CD8-positive, alpha-beta memory T cell (primary cell): ENCODE measurements at regions not wholly inside any gene's neighbourhood (a gene's known extent, or its start where the extent isn't known, plus 50 kb on each side); places are given as distances from the start of the nearest gene placed in this dataset.

Experiments
- CTCF ChIA-PET: fragments of 350-600 bp; sonication (Branson Sonifier 250); formaldehyde crosslinking; loops from one replicate; lab custom pipeline; 2021; ENCODE audit warnings: antibody characterized with exemption; lab: Charles Lee
- POLR2A ChIA-PET: fragments of 350-600 bp; sonication (Branson Sonifier 250); formaldehyde crosslinking; loops from one replicate; lab custom pipeline; 2021; ENCODE audit warnings: antibody characterized with exemption; lab: Charles Lee
- DNase-seq, 5 donors: peaks; one replicate each; pipeline versions ENCODE4 v3.0.0 to v3.0.0-alpha.2; 2020 to 2022; ENCODE audit warnings: mixed read lengths in 1 of 5
- H3K27ac ChIP-seq: one replicate; pipeline ENCODE4 v1.7.0; 2013; ENCODE audit warnings: low read depth, mild to moderate bottlenecking, low read length, moderate library complexity
- H3K27me3 ChIP-seq: 2 replicates; pipeline ENCODE4 v1.7.0; 2013; ENCODE audit warnings: low read length, mild to moderate bottlenecking; ENCODE audit not compliant: insufficient read depth, poor library complexity, severe bottlenecking
- H3K36me3 ChIP-seq: 2 replicates; pipeline ENCODE4 v1.7.0; 2013; ENCODE audit warnings: mild to moderate bottlenecking, low read length, moderate library complexity; ENCODE audit not compliant: insufficient read depth
- H3K4me1 ChIP-seq: 2 replicates; pipeline ENCODE4 v1.7.0; 2013; ENCODE audit warnings: mild to moderate bottlenecking, low read length, moderate library complexity; ENCODE audit not compliant: insufficient read depth
- H3K4me3 ChIP-seq: 2 replicates; pipeline ENCODE4 v1.7.0; 2013; ENCODE audit warnings: mild to moderate bottlenecking, low read length
- H3K9me3 ChIP-seq: 2 replicates; pipeline ENCODE4 v1.7.0; 2013; ENCODE audit warnings: mild to moderate bottlenecking, low read length
- H3K27ac Mint-ChIP-seq, 8 donors: one replicate each; pipeline ENCODE4 v1.8.0; 2020 to 2021; ENCODE audit warnings: mixed read lengths in 8 of 8, mild to moderate bottlenecking in 6 of 8, inconsistent platforms in 3 of 8, moderate library complexity in 3 of 8
- H3K27me3 Mint-ChIP-seq, 2 donors: one replicate each; pipeline ENCODE4 v1.8.0; 2020 to 2021; ENCODE audit warnings: mixed read lengths in 2 of 2, mild to moderate bottlenecking in 1 of 2, moderate library complexity in 1 of 2
- H3K36me3 Mint-ChIP-seq, 3 donors: one replicate each; pipeline ENCODE4 v1.8.0; 2020 to 2021; ENCODE audit warnings: mixed read lengths in 3 of 3, inconsistent platforms in 1 of 3, mild to moderate bottlenecking in 1 of 3
- H3K4me1 Mint-ChIP-seq, 3 donors: one replicate each; pipeline ENCODE4 v1.8.0; 2020 to 2021; ENCODE audit warnings: mixed read lengths in 3 of 3, inconsistent platforms in 1 of 3, mild to moderate bottlenecking in 1 of 3
- H3K4me3 Mint-ChIP-seq, 7 donors: one replicate each; pipeline ENCODE4 v1.8.0; 2020 to 2021; ENCODE audit warnings: mixed read lengths in 7 of 7, mild to moderate bottlenecking in 6 of 7, moderate library complexity in 4 of 7, inconsistent platforms in 2 of 7
- H3K9me3 Mint-ChIP-seq, 5 donors: one replicate each; pipeline ENCODE4 v1.8.0; 2020 to 2022; ENCODE audit warnings: mixed read lengths in 5 of 5, mild to moderate bottlenecking in 3 of 5, moderate library complexity in 2 of 5, inconsistent platforms in 1 of 5

DNA sequence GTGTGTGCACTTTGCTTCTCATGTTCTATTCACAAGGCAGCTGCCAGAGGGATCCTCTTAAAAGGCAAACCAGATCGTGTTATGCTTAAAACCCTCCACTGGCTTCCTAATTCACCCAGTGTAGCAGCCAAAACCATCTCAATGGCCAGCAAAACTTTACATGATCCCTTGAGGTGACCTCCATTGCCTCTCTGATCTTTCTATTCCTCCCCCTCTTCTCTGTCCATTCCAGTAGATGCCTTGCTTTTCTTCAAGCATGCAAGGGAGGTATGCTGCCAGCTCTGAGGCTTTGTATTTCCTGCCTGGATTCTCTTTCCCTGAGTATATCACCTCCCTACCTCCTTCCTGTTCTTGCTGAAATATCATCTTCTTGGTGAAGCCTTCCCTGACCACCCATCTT lies 93.2 kb upstream of the KCNK2 start:
- ChIA-PET CTCF (no interaction called here), POLR2A (no interaction called here)
- H3K36me3 ChIP-seq, result no peaks in the 10 kb centered on the region
- Mint-ChIP-seq H3K4me1 (no peaks in the 10 kb centered on the region), H3K27me3 (peaks cover 0 to 1% of the 10 kb centered on the region in 2 donors), H3K27ac (no peak overlapping the region), H3K36me3 (peaks cover 0 to 2% (median 0%) of the 10 kb centered on the region in 3 donors), H3K4me3 (no peak overlapping the region), H3K9me3 (peaks cover 4 to 13% (median 8%) of the 10 kb centered on the region in 5 donors)
- H3K27me3 ChIP-seq, result no peaks in the 10 kb centered on the region
- H3K4me1 ChIP-seq, result no peaks in the 10 kb centered on the region
- no peak for DNase-seq
- no peak overlapping the region for H3K4me3 ChIP-seq
- H3K9me3 ChIP-seq, result no peaks in the 10 kb centered on the region
- H3K27ac ChIP-seq, result no peak overlapping the region

DNA sequence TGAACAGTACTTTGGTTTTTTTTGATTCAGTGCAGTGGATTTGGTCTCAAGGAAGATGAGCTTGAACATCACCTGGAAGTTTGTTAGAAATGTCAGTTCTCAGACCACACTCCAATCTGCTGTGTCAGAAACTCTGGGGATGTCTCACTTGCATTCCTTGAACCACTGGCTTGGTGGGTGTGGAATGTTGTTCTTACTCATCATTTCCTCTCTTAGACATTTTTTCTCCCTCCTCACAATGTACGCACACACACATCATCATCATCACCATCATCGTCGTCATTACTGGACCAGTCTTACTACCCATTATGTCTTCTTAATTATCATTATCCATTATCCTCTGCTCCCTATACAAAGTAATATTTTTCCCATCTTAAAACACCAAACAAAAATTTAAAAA lies 91.9 kb upstream of the KCNK2 start:
- Histone ChIP-seq H3K4me1 (no peaks in the 10 kb centered on the region), H3K27ac (no peak overlapping the region), H3K4me3 (no peak overlapping the region), H3K27me3 (no peaks in the 10 kb centered on the region), H3K9me3 (no peaks in the 10 kb centered on the region), H3K36me3 (no peaks in the 10 kb centered on the region)
- no peak for DNase-seq
- H3K27me3 Mint-ChIP-seq, result peaks cover 0 to 1% of the 10 kb centered on the region in 2 donors
- H3K36me3 Mint-ChIP-seq, result peaks cover 0 to 2% (median 0%) of the 10 kb centered on the region in 3 donors
- H3K4me1 Mint-ChIP-seq, result no peaks in the 10 kb centered on the region
- ChIA-PET CTCF (no interaction called here), POLR2A (no interaction called here)
- H3K9me3 Mint-ChIP-seq, result peaks cover 3 to 13% (median 8%) of the 10 kb centered on the region in 5 donors
- no peak overlapping the region for H3K27ac Mint-ChIP-seq
- no peak overlapping the region for H3K4me3 Mint-ChIP-seq

DNA sequence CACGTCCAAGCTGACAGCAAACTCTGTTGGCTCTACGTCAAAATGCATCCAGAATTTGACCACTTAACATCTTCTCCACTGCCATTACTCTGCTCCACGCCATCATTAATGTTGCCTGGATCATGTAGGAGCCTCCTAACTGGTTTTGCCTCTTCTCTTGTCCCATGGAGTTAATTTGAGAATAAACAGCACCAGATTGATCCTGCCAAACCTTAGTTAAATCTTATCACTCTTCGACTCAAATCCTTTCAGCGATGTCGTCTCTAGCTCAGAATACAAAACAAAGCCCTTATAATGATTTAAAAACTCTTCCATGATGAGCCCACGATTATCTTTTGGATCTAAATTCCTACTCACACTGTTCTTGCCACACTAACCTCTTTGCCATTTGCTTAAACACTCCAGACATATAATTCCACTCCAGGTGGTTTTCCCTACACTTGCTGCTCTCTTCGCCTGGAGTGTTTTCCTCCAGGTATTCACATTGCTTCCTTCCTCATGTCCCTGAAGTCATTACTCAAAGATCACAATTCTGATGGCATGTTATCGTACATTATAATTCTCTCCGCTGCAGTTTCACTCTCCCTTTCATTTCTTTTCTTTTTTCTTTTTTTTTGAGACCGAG lies 90.7 kb upstream of the KCNK2 start:
- CTCF ChIA-PET, result no interaction called here
- H3K9me3 ChIP-seq, result no peaks in the 10 kb centered on the region
- peaks cover 0 to 1% of the 10 kb centered on the region in 2 donors for H3K27me3 Mint-ChIP-seq
- no peak overlapping the region for H3K27ac Mint-ChIP-seq
- no peak overlapping the region for H3K4me3 Mint-ChIP-seq
- H3K36me3 ChIP-seq, result no peaks in the 10 kb centered on the region
- no peak for DNase-seq
- POLR2A ChIA-PET, result no interaction called here
- no peaks in the 10 kb centered on the region for H3K4me1 ChIP-seq
- H3K4me1 Mint-ChIP-seq, result no peaks in the 10 kb centered on the region
- peaks cover 0 to 2% (median 0%) of the 10 kb centered on the region in 3 donors for H3K36me3 Mint-ChIP-seq
- H3K27ac ChIP-seq, result no peak overlapping the region
- peaks cover 2 to 13% (median 5%) of the 10 kb centered on the region in 5 donors for H3K9me3 Mint-ChIP-seq
- H3K27me3 ChIP-seq, result no peaks in the 10 kb centered on the region
- no peak overlapping the region for H3K4me3 ChIP-seq

DNA sequence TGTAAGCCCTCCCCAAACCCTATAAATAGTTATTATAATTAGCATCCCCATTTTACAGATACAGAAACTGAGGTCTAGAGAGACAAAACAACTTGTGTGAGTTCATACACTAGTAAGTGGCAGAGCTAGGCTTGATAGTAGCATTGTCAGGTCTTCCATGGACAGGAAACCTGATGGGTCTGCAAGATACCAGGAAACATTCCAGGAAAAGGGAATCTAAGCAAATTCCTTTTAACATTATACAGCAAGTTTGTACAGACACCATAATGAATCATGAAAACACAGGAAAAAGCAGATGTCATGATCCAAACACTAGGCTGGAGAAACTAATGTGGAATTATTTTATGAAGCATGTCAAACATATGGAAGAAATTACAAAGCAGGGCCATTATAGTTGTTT lies 89.1 kb upstream of the KCNK2 start:
- Histone ChIP-seq H3K9me3 (no peaks in the 10 kb centered on the region), H3K36me3 (no peaks in the 10 kb centered on the region), H3K27ac (no peak overlapping the region), H3K27me3 (no peaks in the 10 kb centered on the region), H3K4me1 (no peaks in the 10 kb centered on the region), H3K4me3 (no peak overlapping the region)
- H3K4me1 Mint-ChIP-seq, result no peaks in the 10 kb centered on the region
- peaks cover 0 to 11% (median 4%) of the 10 kb centered on the region in 5 donors for H3K9me3 Mint-ChIP-seq
- DNase-seq, result no peak
- no peak overlapping the region for H3K4me3 Mint-ChIP-seq
- POLR2A ChIA-PET, result no interaction called here
- CTCF ChIA-PET, result no interaction called here
- peaks cover 0 to 3% of the 10 kb centered on the region in 2 donors for H3K27me3 Mint-ChIP-seq
- H3K36me3 Mint-ChIP-seq, result no peaks in the 10 kb centered on the region
- H3K27ac Mint-ChIP-seq, result no peak overlapping the region

DNA sequence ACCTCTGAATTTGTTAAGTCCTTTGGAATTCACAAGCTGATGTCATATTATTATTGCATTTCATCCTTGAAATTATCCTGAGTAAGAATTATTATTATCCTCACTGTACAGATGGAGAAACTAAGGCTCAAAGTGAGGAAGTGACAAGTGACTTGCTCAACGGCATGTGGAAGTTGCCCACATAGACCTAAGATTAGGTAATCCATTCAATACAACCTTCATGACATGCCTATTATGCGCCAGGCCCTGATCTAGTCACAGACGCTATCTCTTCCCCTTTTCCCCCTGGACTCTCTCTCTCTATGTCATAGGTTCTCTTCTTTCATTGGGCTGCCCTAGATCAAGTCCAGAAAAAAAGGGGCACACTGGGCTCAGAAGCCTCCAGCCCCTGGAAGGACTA lies 84.9 kb upstream of the KCNK2 start:
- Mint-ChIP-seq H3K9me3 (peaks cover 0 to 3% (median 0%) of the 10 kb centered on the region in 5 donors), H3K4me3 (no peak overlapping the region), H3K4me1 (no peaks in the 10 kb centered on the region), H3K27me3 (peaks cover 0 to 2% of the 10 kb centered on the region in 2 donors), H3K36me3 (no peaks in the 10 kb centered on the region), H3K27ac (no peak overlapping the region)
- no peaks in the 10 kb centered on the region for H3K36me3 ChIP-seq
- no peak for DNase-seq
- H3K9me3 ChIP-seq, result no peaks in the 10 kb centered on the region
- H3K4me3 ChIP-seq, result no peak overlapping the region
- ChIA-PET CTCF (no interaction called here), POLR2A (no interaction called here)
- H3K4me1 ChIP-seq, result no peaks in the 10 kb centered on the region
- H3K27me3 ChIP-seq, result no peaks in the 10 kb centered on the region
- H3K27ac ChIP-seq, result no peak overlapping the region

DNA sequence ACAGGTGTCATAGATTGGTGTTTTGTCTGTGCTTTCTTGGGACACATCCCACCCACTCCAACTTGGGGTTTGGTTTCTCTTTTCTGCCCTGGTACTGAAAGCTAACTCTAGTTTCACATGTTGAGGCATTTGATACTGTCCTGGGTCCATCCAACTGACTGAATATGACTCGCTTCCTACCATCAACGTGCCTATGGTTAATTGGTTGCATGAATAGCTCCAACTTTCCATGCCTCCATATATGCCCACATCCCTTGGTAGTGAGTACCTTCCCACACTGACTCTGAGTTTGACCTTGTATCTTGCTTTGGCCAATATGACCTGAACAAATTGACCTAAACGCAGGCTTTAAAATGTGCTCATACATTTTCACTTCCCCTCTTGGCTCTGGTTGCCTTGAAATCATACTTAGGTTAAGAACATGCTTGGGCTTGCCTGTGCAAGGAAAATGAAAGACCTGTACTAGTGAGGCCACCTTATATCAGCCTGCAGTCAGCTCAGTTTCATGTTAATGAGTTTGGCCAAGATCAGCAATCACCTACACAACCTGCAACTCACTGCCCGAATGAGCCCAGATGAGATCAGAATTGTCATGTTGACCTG lies 81.0 kb upstream of the KCNK2 start:
- Mint-ChIP-seq H3K27ac (no peak overlapping the region), H3K36me3 (no peaks in the 10 kb centered on the region), H3K4me1 (no peaks in the 10 kb centered on the region), H3K27me3 (peaks cover 0 to 2% of the 10 kb centered on the region in 2 donors), H3K4me3 (no peak overlapping the region), H3K9me3 (peaks cover 0 to 2% (median 0%) of the 10 kb centered on the region in 5 donors)
- Histone ChIP-seq H3K4me1 (no peaks in the 10 kb centered on the region), H3K27ac (no peak overlapping the region), H3K36me3 (no peaks in the 10 kb centered on the region), H3K9me3 (no peaks in the 10 kb centered on the region), H3K4me3 (no peak overlapping the region), H3K27me3 (no peaks in the 10 kb centered on the region)
- ChIA-PET POLR2A (no interaction called here), CTCF (no interaction called here)
- DNase-seq, result no peak

DNA sequence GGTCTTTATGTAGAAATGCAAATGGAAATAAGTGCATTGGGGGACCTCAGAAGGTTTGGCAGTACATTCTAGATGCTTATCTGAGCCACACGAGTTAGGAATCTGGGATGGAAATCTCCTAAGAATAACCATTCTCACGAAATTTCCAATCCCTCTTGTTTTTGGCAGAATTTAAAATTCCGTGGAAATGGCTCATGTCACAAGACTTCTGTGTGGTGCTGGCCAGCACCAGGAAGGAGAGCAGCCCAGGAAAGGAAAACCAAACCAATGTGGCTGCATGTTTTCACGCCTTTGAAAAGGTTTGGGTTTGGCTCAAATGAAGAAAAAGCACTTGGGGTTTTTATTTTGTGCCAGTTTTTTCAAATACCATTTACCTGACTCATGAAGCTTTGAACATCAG lies 80.1 kb upstream of the KCNK2 start:
- no peaks in the 10 kb centered on the region for H3K4me1 Mint-ChIP-seq

DNA sequence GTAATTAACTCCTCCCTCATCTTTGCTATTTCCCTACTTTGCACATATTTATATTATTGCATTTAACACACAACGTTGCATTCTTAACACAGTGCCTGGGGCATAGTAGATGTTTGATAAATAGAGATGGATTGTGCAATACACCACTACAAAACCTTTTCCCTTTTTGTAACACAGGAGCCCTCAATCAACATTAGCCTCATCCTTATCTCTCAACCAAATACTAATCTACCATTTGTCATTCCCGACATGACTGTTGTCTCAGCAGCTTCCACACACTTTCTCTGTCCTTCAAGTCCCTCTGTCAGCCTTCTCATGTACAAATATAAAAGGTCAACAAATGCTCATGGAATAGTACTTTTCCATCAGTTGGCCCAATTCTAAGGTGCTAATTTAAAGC lies 78.9 kb upstream of the KCNK2 start:
- H3K4me1 ChIP-seq, result no peaks in the 10 kb centered on the region
- POLR2A ChIA-PET, result no interaction called here

More for the DNA sequence above, 80.1 kb upstream of the KCNK2 start:
- H3K36me3 Mint-ChIP-seq, result no peaks in the 10 kb centered on the region
- H3K4me3 ChIP-seq, result no peak overlapping the region
- no peaks in the 10 kb centered on the region for H3K27me3 Mint-ChIP-seq
- H3K9me3 Mint-ChIP-seq, result peaks cover 0 to 2% (median 0%) of the 10 kb centered on the region in 5 donors
- no peak overlapping the region for H3K27ac ChIP-seq
- H3K4me1 ChIP-seq, result no peaks in the 10 kb centered on the region
- DNase-seq, result no peak
- H3K9me3 ChIP-seq, result no peaks in the 10 kb centered on the region
- H3K4me3 Mint-ChIP-seq, result no peak overlapping the region
- CTCF ChIA-PET, result no interaction called here
- H3K27ac Mint-ChIP-seq, result no peak overlapping the region
- H3K36me3 ChIP-seq, result no peaks in the 10 kb centered on the region
- POLR2A ChIA-PET, result no interaction called here
- no peaks in the 10 kb centered on the region for H3K27me3 ChIP-seq

More for the DNA sequence above, 78.9 kb upstream of the KCNK2 start:
- Histone ChIP-seq H3K9me3 (no peaks in the 10 kb centered on the region), H3K4me3 (no peak overlapping the region), H3K36me3 (no peaks in the 10 kb centered on the region), H3K27ac (no peak overlapping the region), H3K27me3 (no peaks in the 10 kb centered on the region)
- no peaks in the 10 kb centered on the region for H3K36me3 Mint-ChIP-seq
- H3K4me1 Mint-ChIP-seq, result no peaks in the 10 kb centered on the region
- H3K4me3 Mint-ChIP-seq, result no peak overlapping the region
- H3K27ac Mint-ChIP-seq, result peak overlapping the region in 1 of 8 donors; percentile 6
- CTCF ChIA-PET, result no interaction called here
- no peaks in the 10 kb centered on the region for H3K27me3 Mint-ChIP-seq
- peaks cover 0 to 2% (median 0%) of the 10 kb centered on the region in 5 donors for H3K9me3 Mint-ChIP-seq
- DNase-seq, result no peak
